ENCODE measurements at regions not wholly inside any gene's neighbourhood (a gene's known extent, or its start where the extent isn't known, plus 50 kb on each side); places are given as distances from the start of the nearest gene placed in this dataset.

DNA sequence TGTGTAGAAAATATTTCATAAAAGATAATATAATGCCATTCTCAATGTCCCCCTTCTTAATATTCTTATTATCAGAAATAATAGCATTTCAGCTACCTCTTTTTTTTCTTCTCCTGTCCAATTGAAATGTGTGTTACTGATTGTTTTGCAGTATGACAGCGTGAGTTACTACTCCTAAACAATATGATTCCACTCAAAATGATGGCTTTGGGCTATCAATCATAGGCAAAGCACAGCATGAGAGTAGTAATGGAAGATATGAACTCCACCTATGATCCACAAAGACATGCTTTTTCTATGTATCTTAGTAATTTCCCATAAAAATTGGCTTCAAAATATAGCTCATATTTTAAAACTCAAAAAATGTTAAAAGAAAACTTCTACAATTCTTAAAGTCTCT is 867.3 kb upstream of the NUDT12 start:
- TF ChIP-seq GATA2 (IDR thresholded peaks at IDR 0.05; ENCODE audit: low read depth, low read length): no peak
- TF ChIP-seq GATA3 (IDR thresholded peaks at IDR 0.05; ENCODE audit: low read depth, low read length): no peak
